SK-N-SH (cell line): ENCODE measurements at regions not wholly inside any gene's neighbourhood (a gene's known extent, or its start where the extent isn't known, plus 50 kb on each side); places are given as distances from the start of the nearest gene placed in this dataset.

Experiments used
- ELF1 ChIP-seq: IDR thresholded peaks from 2 replicates; pipeline ENCODE4 v1.4.0; 2012
- EP300 ChIP-seq, 2 experiments: IDR thresholded peaks; 2 replicates each; pipeline versions ENCODE4 v1.4.0 to v1.6.1; 2012; ENCODE audit warnings: borderline replicate concordance in 1 of 2, low read depth in 1 of 2, low read length in 1 of 2
- JUND ChIP-seq: IDR thresholded peaks from 2 replicates; pipeline ENCODE4 v1.4.0; 2012
- RXRA ChIP-seq: IDR thresholded peaks from 2 replicates; pipeline ENCODE4 v1.4.0; 2012; ENCODE audit warnings: low read depth, mild to moderate bottlenecking, borderline replicate concordance
- TAF1 ChIP-seq: IDR thresholded peaks from 2 replicates; pipeline ENCODE4 v1.6.1; 2012; ENCODE audit warnings: low read depth, mild to moderate bottlenecking, low read length, moderate library complexity, borderline replicate concordance
- YY1 ChIP-seq: IDR thresholded peaks from 2 replicates; pipeline ENCODE4 v1.4.0; 2012; ENCODE audit warnings: low read depth, mild to moderate bottlenecking
- TF ChIP-seq, protein P1 (sequence below): fragments of 200-600 bp; sonication (generic); IDR thresholded peaks from 2 replicates; pipeline ENCODE4 v1.6.1; 2017; ENCODE audit warnings: antibody characterized with exemption, mild to moderate bottlenecking, moderate library complexity
- TF ChIP-seq, protein P2 (sequence below): IDR thresholded peaks from 2 replicates; pipeline ENCODE4 v1.4.0; 2012; ENCODE audit warnings: low read depth
- TF ChIP-seq, protein P3 (sequence below): fragments of 150-350 bp; IDR thresholded peaks from 2 replicates; pipeline ENCODE4 v1.6.1; 2017; ENCODE audit warnings: antibody characterized with exemption, low read length, low read depth, borderline replicate concordance
- TF ChIP-seq, protein P4 (sequence below): IDR thresholded peaks from 2 replicates; pipeline ENCODE4 v1.6.1; 2012; ENCODE audit warnings: mild to moderate bottlenecking, low read depth, low read length, moderate library complexity
- TF ChIP-seq, protein P5 (sequence below): fragments of 150-350 bp; IDR thresholded peaks from 2 replicates; pipeline ENCODE4 v1.6.1; 2016; ENCODE audit warnings: mild to moderate bottlenecking, low read depth, low read length
- TF ChIP-seq, protein P6 (sequence below): IDR thresholded peaks from 2 replicates; pipeline ENCODE4 v1.4.0; 2012; ENCODE audit warnings: low read depth, borderline replicate concordance

DNA sequence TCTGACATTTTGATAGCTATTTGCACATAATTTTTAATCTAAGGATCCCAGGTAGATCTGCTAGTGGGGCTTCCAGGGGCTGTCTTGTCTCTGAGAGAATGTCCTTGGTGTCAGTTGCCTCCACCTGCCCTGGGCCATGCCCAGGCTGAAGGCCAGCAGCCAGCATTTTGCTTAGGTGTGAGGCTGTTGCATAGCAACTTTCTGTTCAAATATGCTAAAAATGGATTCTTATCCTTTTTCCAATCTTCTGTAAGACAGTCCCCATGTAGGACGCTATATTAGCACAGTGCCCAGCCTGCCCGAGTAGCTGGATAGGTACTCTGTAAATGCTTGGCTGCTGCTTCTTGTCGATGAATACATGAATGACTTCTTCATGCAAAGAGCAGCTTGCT lies 62.5 kb upstream of the CITED2 start:
- TF ChIP-seq YY1 = no peak
- TF ChIP-seq, protein P1, sequence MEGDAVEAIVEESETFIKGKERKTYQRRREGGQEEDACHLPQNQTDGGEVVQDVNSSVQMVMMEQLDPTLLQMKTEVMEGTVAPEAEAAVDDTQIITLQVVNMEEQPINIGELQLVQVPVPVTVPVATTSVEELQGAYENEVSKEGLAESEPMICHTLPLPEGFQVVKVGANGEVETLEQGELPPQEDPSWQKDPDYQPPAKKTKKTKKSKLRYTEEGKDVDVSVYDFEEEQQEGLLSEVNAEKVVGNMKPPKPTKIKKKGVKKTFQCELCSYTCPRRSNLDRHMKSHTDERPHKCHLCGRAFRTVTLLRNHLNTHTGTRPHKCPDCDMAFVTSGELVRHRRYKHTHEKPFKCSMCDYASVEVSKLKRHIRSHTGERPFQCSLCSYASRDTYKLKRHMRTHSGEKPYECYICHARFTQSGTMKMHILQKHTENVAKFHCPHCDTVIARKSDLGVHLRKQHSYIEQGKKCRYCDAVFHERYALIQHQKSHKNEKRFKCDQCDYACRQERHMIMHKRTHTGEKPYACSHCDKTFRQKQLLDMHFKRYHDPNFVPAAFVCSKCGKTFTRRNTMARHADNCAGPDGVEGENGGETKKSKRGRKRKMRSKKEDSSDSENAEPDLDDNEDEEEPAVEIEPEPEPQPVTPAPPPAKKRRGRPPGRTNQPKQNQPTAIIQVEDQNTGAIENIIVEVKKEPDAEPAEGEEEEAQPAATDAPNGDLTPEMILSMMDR = no peak
- no peak for TF ChIP-seq EP300 (IDR thresholded peaks at IDR 0.05; ENCODE audit: borderline replicate concordance in 1 of 2, low read depth in 1 of 2, low read length in 1 of 2)
- no peak for TF ChIP-seq ELF1
- TF ChIP-seq, protein P2, sequence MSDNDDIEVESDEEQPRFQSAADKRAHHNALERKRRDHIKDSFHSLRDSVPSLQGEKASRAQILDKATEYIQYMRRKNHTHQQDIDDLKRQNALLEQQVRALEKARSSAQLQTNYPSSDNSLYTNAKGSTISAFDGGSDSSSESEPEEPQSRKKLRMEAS = no peak
- TF ChIP-seq, protein P3, sequence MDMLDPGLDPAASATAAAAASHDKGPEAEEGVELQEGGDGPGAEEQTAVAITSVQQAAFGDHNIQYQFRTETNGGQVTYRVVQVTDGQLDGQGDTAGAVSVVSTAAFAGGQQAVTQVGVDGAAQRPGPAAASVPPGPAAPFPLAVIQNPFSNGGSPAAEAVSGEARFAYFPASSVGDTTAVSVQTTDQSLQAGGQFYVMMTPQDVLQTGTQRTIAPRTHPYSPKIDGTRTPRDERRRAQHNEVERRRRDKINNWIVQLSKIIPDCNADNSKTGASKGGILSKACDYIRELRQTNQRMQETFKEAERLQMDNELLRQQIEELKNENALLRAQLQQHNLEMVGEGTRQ = no peak
- no peak for TF ChIP-seq TAF1
- TF ChIP-seq, protein P4, sequence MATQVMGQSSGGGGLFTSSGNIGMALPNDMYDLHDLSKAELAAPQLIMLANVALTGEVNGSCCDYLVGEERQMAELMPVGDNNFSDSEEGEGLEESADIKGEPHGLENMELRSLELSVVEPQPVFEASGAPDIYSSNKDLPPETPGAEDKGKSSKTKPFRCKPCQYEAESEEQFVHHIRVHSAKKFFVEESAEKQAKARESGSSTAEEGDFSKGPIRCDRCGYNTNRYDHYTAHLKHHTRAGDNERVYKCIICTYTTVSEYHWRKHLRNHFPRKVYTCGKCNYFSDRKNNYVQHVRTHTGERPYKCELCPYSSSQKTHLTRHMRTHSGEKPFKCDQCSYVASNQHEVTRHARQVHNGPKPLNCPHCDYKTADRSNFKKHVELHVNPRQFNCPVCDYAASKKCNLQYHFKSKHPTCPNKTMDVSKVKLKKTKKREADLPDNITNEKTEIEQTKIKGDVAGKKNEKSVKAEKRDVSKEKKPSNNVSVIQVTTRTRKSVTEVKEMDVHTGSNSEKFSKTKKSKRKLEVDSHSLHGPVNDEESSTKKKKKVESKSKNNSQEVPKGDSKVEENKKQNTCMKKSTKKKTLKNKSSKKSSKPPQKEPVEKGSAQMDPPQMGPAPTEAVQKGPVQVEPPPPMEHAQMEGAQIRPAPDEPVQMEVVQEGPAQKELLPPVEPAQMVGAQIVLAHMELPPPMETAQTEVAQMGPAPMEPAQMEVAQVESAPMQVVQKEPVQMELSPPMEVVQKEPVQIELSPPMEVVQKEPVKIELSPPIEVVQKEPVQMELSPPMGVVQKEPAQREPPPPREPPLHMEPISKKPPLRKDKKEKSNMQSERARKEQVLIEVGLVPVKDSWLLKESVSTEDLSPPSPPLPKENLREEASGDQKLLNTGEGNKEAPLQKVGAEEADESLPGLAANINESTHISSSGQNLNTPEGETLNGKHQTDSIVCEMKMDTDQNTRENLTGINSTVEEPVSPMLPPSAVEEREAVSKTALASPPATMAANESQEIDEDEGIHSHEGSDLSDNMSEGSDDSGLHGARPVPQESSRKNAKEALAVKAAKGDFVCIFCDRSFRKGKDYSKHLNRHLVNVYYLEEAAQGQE = no peak
- TF ChIP-seq, protein P5, sequence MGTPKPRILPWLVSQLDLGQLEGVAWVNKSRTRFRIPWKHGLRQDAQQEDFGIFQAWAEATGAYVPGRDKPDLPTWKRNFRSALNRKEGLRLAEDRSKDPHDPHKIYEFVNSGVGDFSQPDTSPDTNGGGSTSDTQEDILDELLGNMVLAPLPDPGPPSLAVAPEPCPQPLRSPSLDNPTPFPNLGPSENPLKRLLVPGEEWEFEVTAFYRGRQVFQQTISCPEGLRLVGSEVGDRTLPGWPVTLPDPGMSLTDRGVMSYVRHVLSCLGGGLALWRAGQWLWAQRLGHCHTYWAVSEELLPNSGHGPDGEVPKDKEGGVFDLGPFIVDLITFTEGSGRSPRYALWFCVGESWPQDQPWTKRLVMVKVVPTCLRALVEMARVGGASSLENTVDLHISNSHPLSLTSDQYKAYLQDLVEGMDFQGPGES = no peak
- no peak for TF ChIP-seq JUND
- no peak for TF ChIP-seq RXRA
- TF ChIP-seq, protein P6, sequence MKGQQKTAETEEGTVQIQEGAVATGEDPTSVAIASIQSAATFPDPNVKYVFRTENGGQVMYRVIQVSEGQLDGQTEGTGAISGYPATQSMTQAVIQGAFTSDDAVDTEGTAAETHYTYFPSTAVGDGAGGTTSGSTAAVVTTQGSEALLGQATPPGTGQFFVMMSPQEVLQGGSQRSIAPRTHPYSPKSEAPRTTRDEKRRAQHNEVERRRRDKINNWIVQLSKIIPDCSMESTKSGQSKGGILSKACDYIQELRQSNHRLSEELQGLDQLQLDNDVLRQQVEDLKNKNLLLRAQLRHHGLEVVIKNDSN = no peak
